SK-N-SH (cell line): ENCODE measurements at regions not wholly inside any gene's neighbourhood (a gene's known extent, or its start where the extent isn't known, plus 50 kb on each side); places are given as distances from the start of the nearest gene placed in this dataset.

Source experiments
- CHD2 ChIP-seq: fragments of 150-350 bp; IDR thresholded peaks from 2 replicates; pipeline ENCODE4 v1.6.1; 2018; ENCODE audit warnings: low read length; ENCODE audit not compliant: partially characterized antibody
- TEAD4 ChIP-seq: IDR thresholded peaks from 2 replicates; pipeline ENCODE4 v1.4.0; 2012; ENCODE audit warnings: mild to moderate bottlenecking, borderline replicate concordance; ENCODE audit not compliant: insufficient read depth
- YY1 ChIP-seq: IDR thresholded peaks from 2 replicates; pipeline ENCODE4 v1.4.0; 2012; ENCODE audit warnings: low read depth, mild to moderate bottlenecking
- TF ChIP-seq, protein P1 (sequence below): IDR thresholded peaks from 2 replicates; pipeline ENCODE4 v1.4.0; 2012; ENCODE audit warnings: low read depth

DNA sequence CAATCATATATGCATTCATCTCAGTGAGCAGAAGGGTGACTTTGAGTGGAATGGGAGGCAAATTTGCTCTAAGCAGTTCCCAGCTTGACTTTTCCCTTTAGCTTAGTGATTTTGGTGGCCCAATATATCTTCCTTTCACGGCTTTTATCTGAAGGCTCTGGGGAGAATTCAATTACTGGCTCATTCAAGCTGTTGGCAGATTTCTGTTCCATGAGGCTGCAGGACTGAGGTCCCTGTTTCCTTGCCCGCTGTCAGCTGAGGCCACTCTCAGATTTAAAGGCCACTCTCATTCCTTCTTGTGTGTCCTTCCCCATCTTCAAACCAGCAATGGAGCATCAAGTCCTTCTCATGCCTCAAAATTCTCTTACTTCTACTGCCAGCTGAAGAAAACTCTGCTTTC is 170.4 kb upstream of the ATP10A start:
- TF ChIP-seq, protein P1, sequence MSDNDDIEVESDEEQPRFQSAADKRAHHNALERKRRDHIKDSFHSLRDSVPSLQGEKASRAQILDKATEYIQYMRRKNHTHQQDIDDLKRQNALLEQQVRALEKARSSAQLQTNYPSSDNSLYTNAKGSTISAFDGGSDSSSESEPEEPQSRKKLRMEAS = no peak
- TF ChIP-seq CHD2 = no peak
- no peak for TF ChIP-seq TEAD4
- TF ChIP-seq YY1 = no peak
